NCI-H2227 (cell line): ENCODE measurements at regions not wholly inside any gene's neighbourhood (a gene's known extent, or its start where the extent isn't known, plus 50 kb on each side); places are given as distances from the start of the nearest gene placed in this dataset.
"Not testable (repeated sequence)": the region's sequence is repeated elsewhere in the genome, so short reads cannot be mapped to it uniquely, and the experiment has no call there.

ENCODE experiments used
- DNase-seq: peaks from one replicate; lab custom pipeline; 2025; ENCODE audit not compliant: unreplicated experiment; lab: John Stamatoyannopoulos, UW

DNA sequence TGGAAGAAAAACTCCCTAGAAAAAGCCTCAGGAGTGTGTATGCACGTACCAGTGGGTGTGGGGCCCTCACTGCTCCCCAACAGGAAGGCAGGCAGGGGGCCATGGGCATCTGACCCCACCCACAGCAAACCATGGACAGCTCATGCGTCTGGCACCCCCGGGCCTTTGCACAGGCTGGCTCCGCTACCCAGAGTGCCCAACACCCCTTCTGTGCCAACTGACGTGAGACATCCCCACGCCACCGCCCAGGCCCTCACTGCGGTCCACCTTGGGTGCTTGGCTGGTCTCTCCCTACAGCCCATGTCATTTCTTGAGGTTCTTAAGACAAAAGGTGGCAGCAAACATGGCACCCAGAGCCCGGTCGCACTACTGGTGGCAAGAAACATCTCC is 91.4 kb downstream of the NCOR2 start:
- no peak for DNase-seq

- DNase-seq = no peak
Measured at GRCh38 chr12:124475295-124476010, 92.0 kb downstream of the NCOR2 start.

DNA sequence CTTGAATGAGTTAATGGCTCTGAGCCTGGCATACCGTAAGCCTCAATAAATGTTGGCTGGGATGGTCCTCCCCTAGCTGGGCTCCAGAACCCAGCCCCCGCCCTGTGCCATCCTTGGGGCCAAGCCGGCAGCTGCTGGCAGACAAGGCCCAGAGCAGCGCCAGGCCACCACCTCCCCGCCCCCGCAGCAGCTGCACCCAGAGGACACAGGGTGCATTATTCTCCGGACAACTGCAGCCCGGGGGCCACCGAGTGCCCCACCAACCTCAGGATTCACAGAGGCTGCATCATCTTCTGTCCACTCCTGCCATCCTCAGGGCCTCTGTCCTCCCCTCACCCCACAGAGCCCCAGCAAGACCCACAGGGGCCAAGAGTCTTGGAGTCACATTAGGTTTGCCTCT is 92.7 kb downstream of the NCOR2 start:
- no peak for DNase-seq

DNA sequence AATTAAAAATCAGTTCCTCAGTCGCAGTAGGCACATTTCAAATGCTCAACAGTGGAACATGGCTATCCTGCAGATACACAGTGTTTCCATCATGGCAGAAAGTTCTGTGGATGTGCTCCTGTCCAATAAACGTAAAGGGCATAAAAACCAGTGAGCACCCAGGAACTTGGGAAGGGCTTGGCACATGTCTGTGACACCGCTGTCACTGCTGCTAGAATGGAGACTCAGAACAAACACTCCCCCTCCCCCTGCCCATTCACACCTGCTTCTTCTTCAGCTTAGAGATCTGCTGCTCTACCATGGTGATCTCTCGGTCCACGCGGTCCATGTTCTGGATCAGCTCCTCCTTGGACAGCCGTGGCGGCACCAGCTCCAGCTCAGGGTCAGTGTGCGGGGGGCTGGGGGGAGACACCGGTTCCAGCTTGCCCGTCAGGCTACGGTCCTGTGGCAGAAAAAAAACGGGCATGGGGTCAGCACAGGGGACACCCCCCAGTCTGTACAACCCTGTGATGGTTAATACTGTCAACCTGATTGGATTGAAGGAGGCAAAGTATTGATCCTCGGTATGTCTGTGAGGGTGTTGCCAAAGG is 94.6 kb downstream of the NCOR2 start:
- no peak for DNase-seq

- DNase-seq = no peak
Measured at GRCh38 chr12:124471828-124472227, 95.6 kb downstream of the NCOR2 start.

DNA sequence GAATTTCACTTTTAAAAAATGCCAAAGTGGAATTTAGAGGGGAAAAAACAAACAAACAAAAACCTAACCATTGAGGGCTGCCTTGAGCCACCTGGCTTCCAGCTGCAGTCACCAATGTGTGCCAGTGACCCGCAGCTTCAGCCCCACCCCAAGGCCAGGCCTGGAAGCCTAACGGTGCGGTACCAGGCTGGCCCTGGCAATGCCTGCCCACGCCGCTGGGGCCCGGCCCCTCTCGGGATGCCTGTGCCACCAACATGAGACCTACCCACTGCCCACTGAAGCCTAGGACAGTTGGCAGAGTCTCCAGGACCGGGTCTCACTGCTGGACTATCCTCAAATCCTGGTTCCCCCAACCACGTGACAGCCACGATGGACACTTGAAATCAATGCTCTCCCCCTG is 96.6 kb downstream of the NCOR2 start:
- no peak for DNase-seq

- DNase-seq = no peak
Measured at GRCh38 chr12:124470139-124470538, 97.3 kb downstream of the NCOR2 start.

DNA sequence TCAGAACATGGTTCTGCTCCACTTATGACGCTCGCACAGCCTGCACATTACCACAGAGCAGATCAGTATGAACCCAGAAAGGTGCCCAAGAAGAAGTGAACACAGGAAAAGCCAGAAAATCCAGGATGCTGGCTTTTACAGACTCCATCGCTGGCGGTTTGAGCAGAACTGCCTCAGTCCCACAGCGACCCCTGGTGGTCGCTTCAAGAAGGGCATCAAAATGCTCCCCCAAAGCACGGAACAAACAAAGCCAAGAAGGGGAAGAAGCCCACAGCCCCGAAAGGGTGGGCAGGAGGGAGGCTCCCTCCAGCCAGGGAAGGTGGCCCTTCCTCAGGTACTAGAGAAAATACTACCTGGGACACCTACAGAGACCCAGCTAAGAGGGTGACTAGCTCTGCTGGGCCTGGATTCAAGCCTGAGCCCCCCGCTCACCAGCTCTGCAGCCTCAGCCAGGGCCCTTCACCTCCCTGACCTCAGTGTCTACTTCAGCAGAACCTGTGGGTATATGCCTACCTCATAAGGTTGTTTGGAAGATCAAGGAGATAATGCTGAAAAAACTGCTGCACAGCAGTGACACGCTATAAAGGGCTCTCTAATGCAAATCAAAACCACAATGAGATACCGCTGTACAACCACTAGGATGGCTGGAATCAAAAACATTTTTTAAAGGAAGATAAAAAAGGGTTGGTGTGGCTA is 98.1 kb downstream of the NCOR2 start:
- peak; percentile 22 for DNase-seq

GRCh38 chr12:124467549-124467948 is 99.9 kb downstream of the NCOR2 start:
- DNase-seq = not testable (repeated sequence)

DNA sequence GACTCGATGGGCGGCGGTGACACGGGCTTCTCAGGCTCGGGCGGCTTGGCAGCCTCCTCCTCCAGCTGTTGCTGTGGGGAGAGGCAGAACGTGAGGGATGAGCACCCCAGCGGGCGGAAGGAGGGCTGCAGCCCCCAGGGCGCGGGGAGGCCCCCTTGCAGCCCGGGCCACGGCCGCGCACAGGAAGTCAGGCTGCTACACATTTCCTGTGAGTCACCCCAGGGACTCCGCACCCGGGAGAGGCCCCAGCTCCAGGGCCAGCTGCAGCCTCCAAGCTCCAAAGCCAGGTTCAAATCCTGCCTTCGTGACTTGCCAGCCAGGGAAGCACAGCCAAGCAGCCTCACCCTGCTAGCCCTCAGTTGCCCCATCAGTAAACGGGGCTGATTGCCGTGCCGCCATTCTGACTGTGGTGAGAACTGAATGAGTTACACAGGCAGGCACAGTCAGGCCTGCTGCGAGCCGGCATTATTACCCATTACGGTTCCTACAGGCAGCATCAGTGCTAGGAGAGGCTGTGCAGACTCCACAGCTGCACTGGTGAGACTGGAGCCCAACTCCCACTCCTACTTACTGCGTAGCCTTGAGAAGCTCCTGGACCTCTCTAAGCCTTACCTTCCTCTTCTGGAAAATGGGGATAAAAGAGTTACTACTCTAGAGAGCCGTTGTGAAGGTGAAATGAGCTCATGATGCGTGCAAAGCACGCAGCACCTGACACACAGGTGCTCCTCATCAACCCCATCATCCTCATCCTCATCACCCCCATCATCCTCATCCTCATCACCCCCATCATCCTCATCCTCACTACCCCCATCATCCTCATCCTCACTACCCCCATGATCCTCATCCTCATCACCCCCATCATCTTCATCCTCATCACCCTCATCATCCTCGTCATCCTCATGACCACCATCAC is 100.9 kb downstream of the NCOR2 start:
- DNase-seq = peak; percentile 20

DNA sequence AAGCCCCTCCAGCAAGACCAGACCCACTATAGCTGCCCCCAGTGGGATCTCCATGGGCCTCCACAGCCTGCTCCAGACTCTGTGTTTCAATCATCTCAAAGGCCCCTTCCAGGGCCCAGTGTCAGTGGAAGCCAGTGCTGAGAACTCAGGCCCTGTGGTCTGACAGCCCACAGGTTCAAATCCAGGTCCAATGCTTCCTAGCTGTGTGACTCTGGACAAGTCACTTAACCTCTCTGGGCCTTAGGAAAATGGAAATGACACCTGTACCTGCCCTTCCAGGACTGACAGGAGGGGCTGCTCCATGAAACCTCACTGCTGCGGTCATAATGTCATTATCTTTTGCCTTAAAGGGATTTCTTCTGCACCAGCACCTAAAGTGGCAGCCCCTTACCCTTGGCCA is 101.9 kb downstream of the NCOR2 start:
- no peak for DNase-seq

DNA sequence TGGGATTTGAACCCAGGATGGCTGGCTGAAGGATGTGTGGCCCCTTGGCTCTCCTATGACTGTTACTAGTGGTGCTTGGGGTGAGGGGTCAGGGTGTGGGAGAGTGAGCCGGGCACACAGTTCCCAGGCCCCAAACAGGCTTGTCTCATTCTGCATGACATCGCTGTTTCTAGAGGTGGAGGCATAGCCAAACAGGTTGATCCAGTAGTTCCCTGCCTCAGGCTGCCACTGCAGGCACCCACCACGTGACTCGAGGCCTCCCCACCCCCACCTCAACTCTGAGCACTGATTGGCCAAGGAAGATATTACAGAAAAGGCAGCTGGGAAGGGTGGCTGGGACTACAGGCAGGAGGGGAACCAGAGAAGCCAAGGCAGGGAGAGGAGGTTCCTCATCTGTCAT is 102.6 kb downstream of the NCOR2 start:
- DNase-seq = no peak

DNA sequence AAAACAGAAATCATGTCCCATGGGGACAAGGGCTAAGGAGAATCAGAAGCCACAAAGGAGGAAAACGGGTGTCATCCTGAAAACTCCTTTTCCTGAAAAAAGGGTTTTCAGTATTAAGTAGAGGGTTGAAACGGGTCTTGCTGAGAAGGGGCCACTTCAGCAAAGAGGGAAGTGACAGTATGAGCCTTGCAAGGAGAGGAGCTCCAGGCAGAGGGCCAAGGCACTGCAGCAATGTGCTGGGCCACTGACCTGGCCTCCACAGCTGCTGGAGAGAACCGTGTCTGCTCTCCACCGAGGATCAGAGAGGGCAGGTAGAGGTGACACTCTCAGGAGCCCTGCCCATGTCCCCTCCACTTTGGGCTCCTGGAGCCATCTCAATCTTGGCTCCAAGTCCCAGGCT is 103.3 kb downstream of the NCOR2 start:
- DNase-seq = no peak

- peak; percentile 76 for DNase-seq
Measured at GRCh38 chr12:124463341-124463921, 104.0 kb downstream of the NCOR2 start.

- DNase-seq = no peak
Measured at GRCh38 chr12:124462750-124463149, 104.7 kb downstream of the NCOR2 start.

DNA sequence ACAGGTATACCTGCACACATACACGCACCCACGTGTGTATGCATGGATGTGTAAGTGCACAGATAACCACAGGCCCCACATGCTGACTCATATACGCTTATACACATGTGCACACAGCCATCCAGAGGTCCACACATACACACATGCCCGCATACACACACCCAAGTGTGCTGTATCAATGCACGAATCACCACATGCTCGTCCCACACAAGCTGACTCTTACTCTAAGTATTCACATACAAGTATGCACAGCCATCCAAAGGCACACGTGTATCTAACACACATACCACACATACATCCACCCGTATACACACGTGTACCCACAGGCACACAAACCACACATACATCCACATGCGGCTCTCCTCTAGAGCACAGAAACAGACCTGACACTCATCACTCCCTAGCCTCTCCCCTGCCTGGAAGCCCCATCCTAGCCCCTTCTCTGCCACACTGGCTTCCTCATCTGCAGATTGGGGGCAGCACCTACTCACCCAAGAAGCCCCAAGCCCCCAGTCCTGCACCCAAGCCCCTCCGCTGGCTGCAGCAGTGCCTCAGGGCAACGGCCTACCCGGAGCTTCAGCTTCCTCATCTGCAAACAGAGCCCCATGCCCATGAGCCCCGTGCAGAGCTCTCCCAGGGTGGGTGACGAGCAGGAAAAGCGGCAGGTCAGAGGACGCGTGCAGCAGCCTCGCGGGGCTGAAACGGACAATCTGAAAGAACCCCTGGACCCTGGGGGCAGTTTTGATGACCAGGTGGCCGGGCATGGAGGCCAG is 105.4 kb downstream of the NCOR2 start:
- DNase-seq = no peak

DNA sequence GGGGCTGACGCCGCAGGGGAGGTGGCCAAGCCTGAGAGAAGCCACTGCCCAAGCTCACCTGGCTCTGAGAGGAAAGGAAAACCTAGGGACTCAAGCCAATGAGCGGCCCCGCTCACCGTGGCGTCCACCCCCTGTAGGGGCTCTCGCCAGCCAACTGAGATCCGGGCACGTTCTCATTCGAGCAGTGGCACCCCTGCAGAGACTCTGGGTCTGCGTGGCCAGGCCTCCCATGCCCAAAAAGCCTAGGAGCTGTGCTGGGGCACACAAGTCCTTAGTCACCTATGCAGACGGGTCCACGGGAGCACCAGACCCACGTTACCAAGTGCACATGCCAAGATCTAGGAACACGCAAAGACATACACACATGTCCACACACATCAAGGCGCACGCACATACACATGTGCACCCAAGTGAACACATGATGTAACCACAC is 106.2 kb downstream of the NCOR2 start:
- no peak for DNase-seq

DNA sequence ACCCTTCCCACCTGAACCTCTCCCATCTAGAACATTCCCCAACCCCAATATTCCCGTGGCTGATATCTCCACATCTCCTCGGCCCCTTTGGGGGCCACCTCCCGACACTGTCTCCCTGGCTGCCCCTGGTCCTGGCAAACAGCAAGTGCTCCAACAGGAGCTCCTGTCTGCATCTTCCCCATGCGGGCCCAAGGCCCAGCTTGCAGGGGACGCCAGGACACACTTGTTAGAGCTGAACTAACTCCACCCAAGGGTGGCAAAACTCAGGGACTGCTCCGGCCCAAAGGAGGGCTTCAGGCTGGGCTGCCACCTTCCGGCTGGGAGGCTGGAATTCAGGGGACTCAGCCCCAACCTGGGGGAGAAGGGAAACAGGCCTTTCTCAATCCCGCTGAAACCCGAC is 106.6 kb downstream of the NCOR2 start:
- no peak for DNase-seq

GRCh38 chr12:124459852-124460645 is 107.4 kb downstream of the NCOR2 start:
- no peak for DNase-seq
